Activated T-cell treated with anti-CD3 and anti-CD28 coated beads for 24 hours (primary cell): ENCODE measurements at regions not wholly inside any gene's neighbourhood (a gene's known extent, or its start where the extent isn't known, plus 50 kb on each side); places are given as distances from the start of the nearest gene placed in this dataset.

Experiments
- DNase-seq: peaks from one replicate; pipeline ENCODE4 v3.0.0-alpha.2; 2020; ENCODE audit warnings: low read depth

DNA sequence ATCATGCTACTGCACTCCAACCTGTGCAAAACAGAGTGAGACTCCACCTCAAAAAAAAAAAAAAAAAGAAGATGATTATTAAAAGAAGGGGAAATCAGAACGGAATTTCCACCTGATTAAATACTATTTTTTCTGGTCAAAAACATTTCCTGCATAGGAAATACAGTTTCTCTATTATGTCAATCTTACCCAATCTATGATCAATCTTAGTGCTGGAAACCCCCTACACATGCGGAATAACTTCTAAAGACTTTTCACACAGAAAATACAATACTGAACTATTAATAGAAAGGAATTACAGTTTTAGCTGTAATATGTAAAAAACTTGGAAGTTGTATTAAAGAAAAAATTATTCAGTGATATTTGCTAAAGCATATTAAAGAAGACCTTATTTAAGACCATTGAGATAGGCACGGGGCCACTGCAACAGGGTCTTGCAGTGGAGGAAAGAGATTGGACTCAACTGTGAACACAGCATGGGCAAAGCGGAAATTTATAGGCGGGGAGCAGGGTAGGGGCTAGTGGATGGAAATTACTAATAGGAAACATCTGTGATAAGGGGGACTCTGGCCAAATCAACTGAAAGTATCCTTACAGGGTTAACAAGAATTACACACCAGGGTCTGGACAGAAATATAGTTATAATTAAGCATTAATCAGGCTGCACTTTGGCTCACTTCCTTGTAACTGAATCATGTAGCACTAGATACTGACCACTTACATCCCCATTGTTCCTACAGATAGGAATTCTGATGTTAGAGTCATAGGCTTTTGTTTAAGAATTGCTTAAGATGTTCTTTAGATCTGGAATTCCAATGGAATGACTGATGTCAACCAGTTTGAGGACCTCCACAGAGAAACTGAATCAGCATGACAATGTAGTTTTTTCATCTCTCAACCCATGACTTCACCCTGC is 411.5 kb upstream of the DDI1 start:
- DNase-seq: no peak

DNA sequence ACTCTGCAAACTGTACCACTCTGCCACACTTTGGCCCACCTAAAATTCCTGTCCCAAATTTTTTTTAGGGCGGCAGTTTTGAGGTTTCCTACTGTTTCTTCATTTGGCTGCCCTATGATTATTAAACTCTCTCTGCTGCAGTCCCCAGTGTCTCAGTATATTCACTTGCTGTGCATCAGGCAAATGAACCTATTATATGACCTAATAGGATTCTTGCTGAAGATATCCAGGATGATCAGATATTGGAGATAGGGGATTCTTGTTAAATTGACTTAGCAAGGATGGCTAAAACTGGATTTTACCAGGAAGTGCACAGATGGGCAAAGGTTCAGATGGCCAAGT is 410.8 kb upstream of the DDI1 start:
- DNase-seq: no peak

DNA sequence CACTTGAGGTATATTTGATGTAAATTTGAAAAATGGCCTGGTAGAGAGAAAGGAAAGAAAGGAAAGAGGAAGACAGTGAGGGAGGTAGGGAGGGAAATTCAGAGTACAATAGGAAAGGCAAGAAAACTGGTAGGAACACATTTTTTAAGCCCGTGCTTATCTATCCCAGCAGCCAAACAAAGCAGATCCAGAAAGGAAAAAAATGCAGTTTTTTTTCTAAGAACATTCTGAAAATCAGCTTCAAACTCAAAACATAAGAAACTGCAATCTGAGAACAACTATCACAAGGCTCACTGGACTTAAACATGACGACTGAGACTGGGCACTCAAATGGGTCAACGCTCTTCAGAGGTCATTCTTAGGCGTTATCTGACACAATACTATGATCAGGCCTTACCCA is 408.3 kb upstream of the DDI1 start:
- no peak for DNase-seq

DNA sequence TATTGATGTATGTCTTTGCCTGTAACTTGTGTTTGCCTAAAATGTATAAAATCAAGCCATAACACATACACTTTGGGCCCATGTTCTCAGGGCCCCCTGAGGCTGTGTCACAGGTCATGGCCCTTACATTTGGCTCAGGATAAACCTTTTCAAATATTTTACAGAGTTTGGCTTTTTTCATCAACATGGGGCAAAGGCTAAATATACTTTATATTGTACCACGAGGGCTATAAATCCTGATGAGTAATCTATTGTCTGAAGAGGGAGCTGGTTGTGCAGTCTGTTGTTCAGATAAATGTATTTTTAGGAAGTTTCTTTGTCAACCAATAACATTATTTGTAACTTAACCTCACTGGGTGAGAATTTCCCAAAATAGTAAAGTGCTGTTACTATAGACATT is 404.6 kb upstream of the DDI1 start:
- no peak for DNase-seq

DNA sequence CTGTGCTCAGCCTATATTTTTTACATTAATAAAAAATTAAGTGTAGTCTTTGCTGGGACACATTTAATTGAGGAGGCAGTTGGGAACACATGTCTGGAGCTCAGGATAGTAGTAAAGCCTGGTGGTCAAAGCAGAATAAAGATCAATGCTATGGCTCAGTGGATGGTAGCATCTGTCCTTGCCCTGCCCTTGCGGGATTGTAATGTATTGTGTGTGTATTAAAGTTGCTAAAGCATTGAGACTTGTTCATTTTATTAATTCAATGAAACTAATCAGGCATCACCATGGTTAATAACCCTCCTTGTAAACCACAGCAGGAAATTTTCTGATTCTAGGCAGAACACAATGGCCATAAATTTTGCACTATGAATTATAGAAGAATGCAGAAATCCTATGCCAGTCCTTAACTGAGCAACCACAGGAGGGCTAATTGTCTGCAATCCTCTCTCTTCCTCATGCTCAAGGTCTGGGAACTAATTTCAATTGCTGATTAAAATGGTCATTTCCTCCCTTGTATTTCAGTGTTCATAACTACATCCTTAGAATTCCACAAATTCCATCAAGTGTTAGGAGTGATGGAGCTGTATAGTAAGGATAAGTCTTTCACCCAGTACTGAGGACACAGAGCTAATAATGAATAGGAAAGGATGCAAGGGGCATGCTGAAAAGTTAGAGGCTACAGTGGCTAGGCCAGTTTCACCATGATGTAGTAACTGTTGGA is 403.2 kb upstream of the DDI1 start:
- no peak for DNase-seq

DNA sequence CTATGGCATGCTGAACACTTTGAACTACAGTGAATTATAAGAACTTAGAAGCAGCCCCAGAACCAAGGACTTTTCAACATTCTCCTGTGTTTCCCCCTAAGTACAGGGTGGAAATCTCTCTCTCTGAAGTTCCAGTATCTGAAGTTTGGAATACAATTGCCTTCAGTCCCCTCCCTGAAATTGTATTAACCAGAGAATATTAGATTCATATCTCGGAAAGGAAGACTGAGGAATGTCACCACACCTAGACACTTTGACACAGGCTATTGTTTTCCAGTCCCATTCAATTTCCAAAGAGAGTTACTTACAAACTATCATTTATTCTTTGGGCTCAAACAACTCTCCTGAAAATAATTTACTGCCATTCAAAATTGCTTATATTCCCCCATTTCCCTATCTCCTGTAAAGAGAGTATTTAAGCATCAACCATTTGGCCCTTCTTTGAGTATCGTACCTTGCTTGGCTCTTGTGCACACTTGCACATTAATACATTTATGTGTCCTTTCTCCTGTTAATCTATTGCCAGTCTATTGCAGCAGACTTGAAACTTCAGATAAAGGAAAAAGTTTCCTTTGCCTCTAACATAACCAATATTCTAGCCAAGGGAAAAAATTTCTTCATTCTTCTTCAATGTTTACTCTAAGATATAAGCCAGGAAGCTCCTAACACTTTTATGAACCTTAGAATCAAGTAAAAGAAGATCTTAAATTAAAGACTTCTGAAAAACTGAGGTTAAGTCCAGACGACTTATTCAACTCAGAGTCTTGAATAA is 402.4 kb upstream of the DDI1 start:
- DNase-seq: no peak

DNA sequence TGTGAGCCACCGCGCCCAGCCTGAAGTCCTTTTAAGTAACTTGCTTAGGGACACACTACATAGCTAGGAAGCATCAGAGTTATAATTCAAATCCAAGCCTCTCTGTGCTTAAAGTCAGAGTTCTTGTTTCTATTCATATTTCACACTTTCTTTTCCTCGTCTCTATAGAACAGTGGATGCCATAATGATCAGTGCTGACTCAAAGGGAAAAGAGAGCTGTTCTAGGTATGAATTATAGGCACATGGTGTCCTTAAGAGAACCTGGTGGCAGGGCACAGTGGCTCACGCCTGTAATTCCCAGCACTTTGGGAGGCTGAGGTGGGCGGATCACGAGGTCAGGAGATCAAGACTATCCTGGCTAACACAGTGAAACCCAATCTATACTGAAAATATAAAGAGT is 400.2 kb upstream of the DDI1 start:
- DNase-seq: no peak

DNA sequence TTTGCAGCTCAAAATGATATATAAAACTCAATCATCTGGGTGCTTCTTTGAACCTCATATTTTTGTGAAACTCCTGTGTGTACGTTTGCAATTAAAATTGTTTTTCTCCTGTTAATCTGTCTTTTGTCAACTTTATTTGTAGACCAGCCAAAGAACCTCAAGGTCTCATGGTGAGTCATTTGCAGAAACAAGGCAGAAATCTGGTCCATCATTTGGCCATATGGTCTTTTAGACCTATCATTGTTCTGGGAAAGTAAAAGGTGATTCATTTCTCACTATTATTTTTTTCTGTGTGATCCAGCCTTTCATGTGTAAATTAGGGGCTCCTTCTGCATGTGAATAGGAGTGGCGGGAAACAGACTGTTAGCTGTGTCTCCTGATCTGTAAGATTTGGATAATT is 399.1 kb upstream of the DDI1 start:
- DNase-seq: no peak

DNA sequence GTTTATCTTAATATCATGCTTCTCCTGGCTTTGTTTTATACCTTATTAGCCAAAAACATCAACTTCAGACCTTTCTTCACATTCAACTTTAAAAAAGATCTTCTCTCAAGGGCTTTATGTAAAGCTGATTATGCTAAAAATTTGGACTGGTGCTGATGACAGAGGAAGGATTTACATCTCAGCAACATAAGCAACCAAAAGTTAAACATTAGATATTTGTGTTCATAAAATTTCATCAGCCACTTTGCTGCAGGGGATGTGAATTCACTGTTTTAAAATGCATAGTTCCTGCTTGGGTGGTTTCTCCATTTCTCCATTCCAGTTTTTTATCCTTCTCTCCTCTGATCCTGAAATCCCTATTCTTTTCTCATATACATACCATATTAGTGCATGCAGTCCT is 398.6 kb upstream of the DDI1 start:
- no peak for DNase-seq

DNA sequence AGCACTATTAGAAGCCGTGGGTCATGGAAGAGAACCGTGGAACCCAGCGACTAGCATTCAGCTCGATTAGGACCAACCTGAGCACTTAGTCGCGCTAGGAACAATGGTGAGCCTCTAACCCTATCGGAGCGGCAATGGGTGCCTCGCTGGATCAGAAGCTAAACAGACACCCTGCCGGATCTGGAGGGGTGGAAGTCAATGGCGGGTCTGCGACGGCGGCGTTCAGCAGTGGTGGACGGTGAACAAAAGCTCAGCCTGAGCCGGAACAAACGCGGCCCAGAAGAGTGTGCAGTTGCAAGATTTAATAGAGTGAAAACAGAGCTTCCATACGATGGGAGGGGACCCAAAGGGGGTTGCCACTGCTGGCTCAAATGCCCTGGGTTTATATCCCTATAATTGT is 391.8 kb upstream of the DDI1 start:
- no peak for DNase-seq

DNA sequence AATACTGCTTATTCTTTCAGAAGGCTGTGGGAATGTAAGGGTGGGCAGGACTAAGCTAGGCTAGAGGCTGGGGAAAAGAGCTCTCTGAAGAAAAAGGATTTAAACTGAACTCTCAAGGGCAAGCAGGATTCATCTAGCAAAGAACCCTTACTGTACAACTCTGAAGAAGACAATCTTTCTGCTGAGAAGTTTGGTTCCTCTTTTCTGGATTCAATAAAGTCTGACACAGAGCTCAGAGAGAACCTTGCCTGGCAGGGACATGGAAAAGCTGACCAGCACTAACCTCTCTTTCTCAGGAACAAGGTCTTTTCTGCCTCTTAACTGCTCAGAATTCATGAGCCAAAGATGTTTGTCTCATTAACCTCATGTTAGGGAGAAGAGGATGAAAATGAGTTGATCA is 388.4 kb upstream of the DDI1 start:
- no peak for DNase-seq

DNA sequence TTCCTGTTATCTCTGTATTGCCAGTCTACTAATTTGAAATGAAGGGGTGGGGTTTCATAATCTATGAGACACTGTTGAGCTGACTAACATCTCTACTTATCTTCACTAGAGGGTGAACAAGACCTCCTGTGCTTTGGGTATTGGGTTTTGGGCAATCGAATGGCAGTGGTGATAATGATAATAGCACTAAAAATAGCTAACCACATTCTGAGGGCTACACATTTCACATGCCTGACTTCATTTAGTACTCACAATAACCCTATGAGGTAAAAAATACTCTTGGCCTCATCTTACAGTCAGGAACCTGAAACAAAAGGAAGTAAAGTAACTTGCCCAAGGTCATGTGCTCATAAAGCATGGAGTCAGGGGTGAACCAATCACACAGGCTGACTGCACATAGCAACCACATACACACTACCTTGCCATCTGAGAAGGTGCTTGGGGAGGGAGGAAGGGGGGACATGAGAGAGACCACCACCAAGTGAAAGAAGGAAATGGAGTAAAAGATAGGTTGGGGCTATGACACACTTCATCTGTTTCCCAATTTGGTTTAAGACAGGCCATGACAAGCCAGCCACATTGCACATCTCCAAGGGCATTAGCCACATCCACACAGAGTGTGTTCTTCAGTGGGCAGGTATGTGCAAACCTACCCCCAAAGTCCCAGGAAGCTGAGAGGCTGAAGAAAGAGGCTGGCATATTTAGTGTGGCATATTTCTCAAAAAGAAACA is 387.6 kb upstream of the DDI1 start:
- no peak for DNase-seq

DNA sequence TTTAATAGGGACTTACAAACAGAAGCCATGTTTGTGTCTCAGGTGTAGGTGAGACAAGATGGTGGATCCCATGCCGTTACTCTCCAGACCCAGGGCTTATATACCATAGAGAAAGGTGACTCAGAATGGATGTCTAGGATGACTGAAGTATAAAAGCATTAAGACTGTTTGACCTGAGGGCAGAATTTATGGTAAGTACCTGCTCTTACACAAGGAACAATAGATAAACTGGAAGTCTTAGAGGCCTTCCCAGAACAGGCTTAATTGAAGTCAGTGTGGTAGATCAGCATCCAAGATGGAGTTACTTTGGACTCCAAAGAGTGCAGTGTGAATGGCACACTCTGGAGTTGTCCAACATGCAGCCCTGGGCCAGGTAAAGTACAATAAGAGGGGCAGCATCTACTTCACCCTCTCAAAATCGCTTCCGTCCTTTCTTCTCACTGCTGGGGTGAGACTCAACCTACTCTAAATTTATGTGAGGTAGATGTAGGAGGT is 387.0 kb upstream of the DDI1 start:
- DNase-seq: no peak

DNA sequence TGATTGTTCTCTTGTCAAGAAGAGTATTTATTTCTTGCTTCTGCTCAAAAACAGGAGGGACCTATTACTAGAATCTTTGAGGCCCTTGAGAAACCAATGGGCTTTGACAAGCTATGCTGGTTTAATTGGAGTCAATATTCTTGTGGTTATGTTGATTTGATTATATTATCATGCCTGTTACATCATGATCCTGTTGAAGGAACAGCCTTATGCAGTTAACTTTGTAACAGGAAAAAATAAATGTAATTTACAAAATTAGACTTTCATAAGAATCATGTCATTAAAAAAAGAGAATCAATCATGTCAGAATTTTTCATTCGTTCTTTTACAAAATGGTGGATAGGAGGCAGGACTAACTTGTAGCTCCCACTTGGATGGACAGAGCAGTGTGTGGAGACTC is 386.1 kb upstream of the DDI1 start:
- DNase-seq: no peak

DNA sequence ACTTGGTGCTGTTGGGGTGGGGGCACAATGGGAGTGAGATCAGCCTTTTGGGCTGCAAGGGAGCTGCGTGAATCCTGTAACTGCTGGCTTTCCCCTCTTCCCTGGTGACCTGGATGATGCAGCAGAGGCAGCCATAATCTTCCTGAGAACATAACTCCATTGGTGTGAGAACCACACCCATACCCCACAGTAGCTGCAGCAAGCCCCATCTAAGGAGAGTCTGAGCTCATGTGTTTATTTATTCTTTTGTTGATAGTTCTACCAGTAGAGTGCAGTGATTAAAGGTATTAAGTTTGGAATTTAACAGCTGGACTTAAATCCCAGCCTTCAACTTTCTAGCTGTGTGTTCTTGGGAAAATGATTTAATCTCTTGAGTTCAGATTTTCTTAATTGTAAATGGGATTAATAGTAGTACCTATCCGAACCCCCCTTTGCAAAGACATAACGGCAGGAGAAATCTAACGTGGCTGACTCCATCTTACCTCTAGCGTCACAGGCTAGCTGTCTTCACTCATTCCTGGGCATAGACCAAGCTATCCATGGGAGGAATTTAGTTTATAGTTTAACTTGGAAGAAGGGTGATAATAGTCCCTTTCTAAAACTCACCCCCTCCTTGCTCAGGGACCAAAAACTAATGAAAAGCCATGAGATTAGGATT is 385.0 kb upstream of the DDI1 start:
- DNase-seq: no peak

DNA sequence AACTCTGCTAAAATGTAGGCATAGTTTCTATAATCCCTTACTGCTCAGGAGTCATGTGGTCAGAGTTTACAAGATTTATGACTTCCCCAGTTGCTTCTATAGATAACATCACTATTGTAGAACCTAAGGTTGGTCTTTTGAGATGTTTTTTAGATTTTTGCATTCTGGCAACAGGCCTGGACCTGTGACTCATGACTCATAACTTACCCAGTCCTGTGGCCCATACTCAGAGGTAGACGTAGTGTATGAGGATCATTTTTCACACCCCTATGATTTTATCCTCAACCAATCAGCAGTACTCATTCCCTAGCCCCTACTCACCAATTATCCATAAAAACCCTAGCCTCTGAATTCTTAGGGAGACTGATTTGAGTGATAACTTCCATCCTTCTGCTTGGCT is 384.4 kb upstream of the DDI1 start:
- no peak for DNase-seq

DNA sequence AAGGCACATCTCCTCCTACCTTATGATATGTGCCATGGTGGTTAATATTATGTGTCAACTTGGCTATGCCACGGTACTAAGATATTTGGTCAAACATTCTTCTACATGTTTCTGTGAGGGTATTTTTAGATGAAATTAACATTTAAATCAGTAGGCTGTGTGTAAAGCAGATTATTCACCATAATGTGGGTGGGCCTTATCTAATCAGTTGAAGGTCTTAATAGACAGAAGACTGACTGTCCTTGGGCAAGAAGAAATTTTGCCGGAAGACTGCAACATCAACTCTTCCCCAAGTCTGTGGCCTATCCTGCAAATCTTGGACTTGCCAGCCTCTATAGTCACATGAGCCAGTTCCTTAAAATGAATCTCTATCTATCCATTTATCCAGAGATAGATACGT is 380.1 kb upstream of the DDI1 start:
- no peak for DNase-seq

DNA sequence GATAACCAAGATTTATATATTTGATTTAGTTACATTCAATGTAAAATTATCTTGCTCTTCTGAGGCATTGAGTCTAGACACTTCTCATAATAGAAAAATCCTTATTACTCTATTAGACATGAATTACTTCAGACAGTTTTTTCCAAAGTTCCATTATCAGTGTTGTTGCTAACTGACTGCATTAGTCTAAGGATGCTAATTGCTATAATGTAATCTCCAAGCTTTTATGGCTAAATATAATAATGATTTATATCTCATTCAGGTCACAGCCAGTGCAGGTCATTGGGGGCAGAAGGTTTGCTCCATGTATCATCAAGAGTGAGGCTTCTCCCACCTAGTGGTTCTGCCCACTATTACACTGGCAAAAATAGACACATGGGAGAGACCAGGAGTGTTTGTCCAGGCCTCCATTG is 377.2 kb upstream of the DDI1 start:
- no peak for DNase-seq

DNA sequence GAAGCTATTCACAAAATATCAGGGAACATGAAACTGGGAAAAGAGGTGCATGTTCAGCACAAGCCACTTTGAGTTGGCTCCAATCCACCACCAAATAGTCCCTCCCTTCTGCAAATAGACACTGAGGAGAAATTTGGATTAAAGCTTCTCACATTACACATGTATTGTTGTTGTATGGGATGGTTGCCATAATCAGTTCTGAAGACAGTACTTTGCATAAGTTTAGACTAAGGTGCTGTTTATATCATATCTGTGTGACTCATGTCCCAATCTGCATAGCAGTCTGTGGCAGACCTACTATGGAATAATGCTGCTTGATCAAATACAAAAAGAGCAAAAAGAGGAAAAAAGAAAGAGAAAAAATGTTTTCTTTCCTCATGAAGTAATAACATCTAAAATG is 376.7 kb upstream of the DDI1 start:
- DNase-seq: no peak

DNA sequence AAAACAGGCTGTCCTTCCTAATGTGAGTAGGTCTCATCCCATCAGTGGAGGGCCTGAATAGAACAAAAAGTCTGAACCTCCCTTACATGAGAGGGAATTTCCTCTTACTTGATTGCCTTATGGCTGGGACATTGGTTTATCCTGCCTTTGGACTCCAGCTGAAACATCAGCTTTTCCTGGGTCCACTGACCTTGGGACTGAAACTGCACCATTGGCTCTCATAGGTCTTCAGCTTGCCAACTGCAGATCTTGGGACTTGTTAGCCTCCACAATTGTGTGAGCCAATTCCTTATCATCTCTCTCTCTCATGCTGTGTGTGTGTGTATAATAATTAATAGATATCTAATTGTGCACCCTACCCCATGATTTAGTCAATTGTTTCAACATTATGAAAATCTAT is 375.3 kb upstream of the DDI1 start:
- no peak for DNase-seq

DNA sequence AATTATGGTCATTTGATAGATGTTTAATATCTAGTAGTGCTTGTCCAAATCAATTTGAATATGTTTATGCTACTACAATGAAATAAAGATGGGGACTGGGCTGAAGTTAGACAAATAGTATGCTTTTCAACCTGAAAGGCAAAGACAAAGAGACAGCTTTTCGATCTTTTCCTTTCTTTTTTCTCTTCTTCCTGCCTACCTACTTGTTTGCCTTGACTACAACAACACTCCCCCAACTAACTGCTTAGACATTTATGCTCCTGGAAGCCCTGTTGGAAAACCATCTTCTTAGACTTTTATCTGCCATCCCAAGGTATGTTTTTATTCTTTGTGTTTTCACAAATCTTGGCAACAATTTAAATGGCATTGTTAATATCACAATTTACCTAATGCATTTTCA is 374.4 kb upstream of the DDI1 start:
- no peak for DNase-seq

DNA sequence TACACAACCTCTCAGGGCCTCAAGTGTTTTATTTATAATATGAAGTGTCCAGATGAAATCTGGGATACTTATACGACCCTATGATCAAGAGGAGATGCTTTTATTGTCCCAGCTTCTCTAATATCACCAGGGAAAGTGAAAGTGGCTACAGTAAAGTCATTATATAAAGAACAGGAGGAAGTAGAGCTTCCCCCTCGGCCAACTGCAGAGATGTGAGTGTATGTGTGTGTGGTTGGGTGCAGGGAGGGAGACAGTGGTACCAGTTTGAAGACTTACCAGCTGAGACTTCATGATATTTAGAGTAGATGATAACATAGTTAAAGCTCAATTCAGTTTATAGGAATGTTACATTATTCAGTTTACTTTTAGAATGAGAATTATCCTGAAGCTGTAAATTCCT is 373.6 kb upstream of the DDI1 start:
- DNase-seq: no peak
